K562 (cell line): ENCODE measurements at regions not wholly inside any gene's neighbourhood (a gene's known extent, or its start where the extent isn't known, plus 50 kb on each side); places are given as distances from the start of the nearest gene placed in this dataset.

Experiments
- ATAC-seq: fragments of 200-7000 bp; cut with Tn5 transposase; 3 replicates; pipeline ENCODE4 v1.9.1; 2020; ENCODE audit warnings: moderate library complexity
- BruUV-seq: library from RNA; stranded (reverse); fragments of 400-500 nt; replicated peaks from 2 replicates; lab custom pipeline; 2021; lab: Mats Ljungman, UMichigan
- CTCF ChIA-PET: fragments of 300-600 bp; formaldehyde crosslinking; extraction: SDS; loops from one replicate; lab custom pipeline; 2021; ENCODE audit warnings: low intra/inter-chr PET ratio; lab: Yijun Ruan, JAX
- POLR2A ChIA-PET: fragments of 300-600, 350-650 bp; sonication (Branson Sonifier 250); formaldehyde crosslinking; extraction: SDS; loops from one replicate; lab custom pipeline; 2021; ENCODE audit warnings: antibody characterized with exemption, inconsistent platforms; lab: Yijun Ruan, JAX
- DNase-seq, 4 experiments: peaks; one replicate each; pipeline versions ENCODE4 v3.0.0 to v3.0.0-alpha.2; 2011 to 2018; ENCODE audit warnings: low spot score in 3 of 4, mixed read lengths in 3 of 4; ENCODE audit errors: extremely low read depth in 1 of 4
- FAIRE-seq: peaks from 2 replicates; lab custom pipeline; 2011; peaks lifted over from hg19 to GRCh38; lab: Jason Lieb, UNC
- H2AFZ ChIP-seq: 2 replicates; pipeline ENCODE4 v1.6.0; 2011; ENCODE audit warnings: low read depth, low read length, control low read depth, inconsistent platforms
- H3K27ac ChIP-seq: fragments of 200-600 bp; 3 replicates; pipeline ENCODE4 v1.8.0; 2011; ENCODE audit warnings: low read depth, mild to moderate bottlenecking, control low read depth, inconsistent platforms, low read length, moderate library complexity, mixed read lengths; ENCODE audit errors: extremely low read depth
- H3K27me3 ChIP-seq, 2 experiments: fragments of 300-600 bp in 1 of 2; 2 replicates in 1 of 2; 3 replicates in 1 of 2; pipeline versions ENCODE4 v1.6.0 to v1.8.0; 2011; ENCODE audit warnings: inconsistent platforms in 2 of 2, low read length in 2 of 2, mild to moderate bottlenecking in 1 of 2, mixed read lengths in 1 of 2, moderate library complexity in 1 of 2; ENCODE audit not compliant: control insufficient read depth in 2 of 2, insufficient read depth in 2 of 2
- H3K36me3 ChIP-seq: fragments of 300-600 bp; 3 replicates; pipeline ENCODE4 v1.8.0; 2011; ENCODE audit warnings: mild to moderate bottlenecking, low read length, inconsistent platforms; ENCODE audit not compliant: control insufficient read depth, insufficient read depth
- H3K4me1 ChIP-seq, 2 experiments: fragments of 200-600 bp in 1 of 2; replicated peaks in 1 of 2; 2 replicates in 1 of 2; 3 replicates in 1 of 2; pipeline versions ENCODE4 v1.5.1 to v1.8.0; 2011; ENCODE audit warnings: inconsistent platforms in 2 of 2, low read length in 2 of 2, mild to moderate bottlenecking in 1 of 2, mixed read lengths in 1 of 2, moderate library complexity in 1 of 2; ENCODE audit not compliant: control insufficient read depth in 2 of 2, insufficient read depth in 2 of 2
- H3K4me2 ChIP-seq: 2 replicates; pipeline ENCODE4 v1.6.1; 2011; ENCODE audit warnings: low read length, control low read depth, inconsistent platforms, mixed read lengths; ENCODE audit not compliant: insufficient read depth
- H3K4me3 ChIP-seq: fragments of 200-600 bp; sonication (generic), shearing (Covaris generic); 2 replicates; pipeline ENCODE4 v1.5.1; 2016; ENCODE audit warnings: control low read depth, inconsistent platforms
- H3K79me2 ChIP-seq: fragments of 200-600 bp; 3 replicates; pipeline ENCODE4 v1.8.0; 2011; ENCODE audit warnings: low read length, inconsistent platforms; ENCODE audit not compliant: control insufficient read depth, insufficient read depth
- H3K9ac ChIP-seq, 2 experiments: 2 replicates each; pipeline versions ENCODE4 v1.6.0 to v1.6.1; 2011; ENCODE audit warnings: low read depth in 2 of 2, low read length in 2 of 2, control low read depth in 1 of 2, inconsistent platforms in 1 of 2, mild to moderate bottlenecking in 1 of 2, mixed read lengths in 1 of 2; ENCODE audit not compliant: insufficient read depth in 1 of 2
- H3K9me1 ChIP-seq: one replicate; pipeline ENCODE4 v1.6.0; 2011; ENCODE audit warnings: inconsistent platforms, mild to moderate bottlenecking, low read length, moderate library complexity; ENCODE audit not compliant: control insufficient read depth, insufficient read depth
- H3K9me3 ChIP-seq: replicated peaks from 2 replicates; pipeline ENCODE4 v1.5.1; 2011; ENCODE audit warnings: low read depth, low read length, inconsistent platforms; ENCODE audit not compliant: control insufficient read depth, insufficient read depth
- H4K20me1 ChIP-seq: replicated peaks from 2 replicates; pipeline ENCODE4 v1.6.1; 2011; ENCODE audit warnings: low read length, inconsistent platforms, mixed read lengths; ENCODE audit not compliant: control insufficient read depth, insufficient read depth
- ARID4B ChIP-seq: sonication (generic); formaldehyde crosslinking; IDR thresholded peaks from 2 replicates; pipeline ENCODE4 v1.8.0; 2022; ENCODE audit warnings: mild to moderate bottlenecking, missing genetic modification reagents
- C11orf30 ChIP-seq: fragments of 450-650 bp; IDR thresholded peaks from 2 replicates; pipeline ENCODE4 v1.6.1; 2016; ENCODE audit warnings: low read depth, mild to moderate bottlenecking
- CHCHD3 ChIP-seq: fragments of 250-450 bp; sonication (Bioruptor Pico); IDR thresholded peaks from 2 replicates; pipeline ENCODE4 v2.1.2; 2022; ENCODE audit warnings: mild to moderate bottlenecking
- DPF2 ChIP-seq: fragments of 450-650 bp; IDR thresholded peaks from 2 replicates; pipeline ENCODE4 v1.6.1; 2016
- E2F1 ChIP-seq: sonication (generic); formaldehyde crosslinking; IDR thresholded peaks from 2 replicates; pipeline ENCODE4 v1.8.1; 2023; ENCODE audit warnings: mild to moderate bottlenecking, missing genetic modification reagents, moderate library complexity
- EZH2 ChIP-seq: IDR thresholded peaks from 2 replicates; pipeline ENCODE4 v1.6.1; 2012; ENCODE audit warnings: low read depth, mild to moderate bottlenecking, inconsistent platforms, low read length, borderline replicate concordance
- IRF2 ChIP-seq: sonication (generic); formaldehyde crosslinking; IDR thresholded peaks from 2 replicates; pipeline ENCODE4 v1.8.1; 2022; ENCODE audit warnings: mild to moderate bottlenecking, missing genetic modification reagents
- MLX ChIP-seq, 2 experiments: fragments of 450-650 bp in 1 of 2; sonication (generic) in 1 of 2; formaldehyde crosslinking; conservative IDR thresholded peaks; 2 replicates each; pipeline versions ENCODE4 v1.4.0 to v1.8.1; 2020 to 2022; ENCODE audit warnings: mild to moderate bottlenecking in 1 of 2, missing genetic modification reagents in 1 of 2
- NR2C1 ChIP-seq, 2 experiments: fragments of 450-650 bp; IDR thresholded peaks; 2 replicates each; pipeline ENCODE4 v1.6.1; 2017; ENCODE audit warnings: mild to moderate bottlenecking in 2 of 2, antibody characterized with exemption in 1 of 2, inconsistent platforms in 1 of 2, missing compliant biosample characterization in 1 of 2, missing genetic modification characterization in 1 of 2
- SRSF3 ChIP-seq: fragments of 200-400 bp; formaldehyde crosslinking; IDR thresholded peaks from 2 replicates; pipeline ENCODE4 v1.6.1; 2016; ENCODE audit warnings: mild to moderate bottlenecking, low read length, moderate library complexity; ENCODE audit not compliant: insufficient read depth
- ZNF316 ChIP-seq: fragments of 450-650 bp; IDR thresholded peaks from 2 replicates; pipeline ENCODE4 v1.6.1; 2016
- WGBS: fragments of 100-300 bp; shearing (Covaris generic); methylation state at CpG from one replicate; pipeline ENCODE4 v1.1.6; 2016; ENCODE audit warnings: low coverage, mixed read lengths; ENCODE audit not compliant: insufficient coverage; ENCODE audit errors: missing lambda C conversion rate; 5-methylcytosine and 5-hydroxymethylcytosine counted together
- in situ Hi-C: fragments of 300-500 bp; cut with MboI; formaldehyde crosslinking; loops from 4 replicates; pipeline ENCODE4 v1.15.0; 2018; ENCODE audit warnings: inconsistent platforms, mixed read lengths
- intact Hi-C: fragments of 100-400 bp; cut with micrococcal nuclease; formaldehyde crosslinking; loops from 2 replicates; pipeline ENCODE4 v1.14.2; 2022

- no peaks in the 10 kb centered on the region for H3K79me2 ChIP-seq
- BruUV-seq = no TSS peak
- no peaks in the 10 kb centered on the region for H3K4me1 ChIP-seq
- H4K20me1 ChIP-seq = no peaks in the 10 kb centered on the region
- no peak for DNase-seq
- in situ Hi-C loops = no loop called here
- H3K9me1 ChIP-seq = no peaks in the 10 kb centered on the region
- 0% methylated on average over 1 of the region's 1 CpG for WGBS
- no peak for ATAC-seq
- H3K9ac ChIP-seq = no peak overlapping the region
- no peak for FAIRE-seq
- intact Hi-C loops = no loop called here
- H2AFZ ChIP-seq = no peak overlapping the region
- ChIA-PET POLR2A (interaction anchor here (0.6 kb wide), 1 partner anchor 1022 kb away, joined by 3 read pairs; no protein-coding TSS in a partner anchor), CTCF (no interaction called here)
- H3K4me3 ChIP-seq = no peak overlapping the region
- H3K4me2 ChIP-seq = no peak overlapping the region
- H3K27ac ChIP-seq = no peak overlapping the region
- peaks cover 5 to 8% of the 10 kb centered on the region in 2 experiments; a peak in 4 of 5 replicates for H3K27me3 ChIP-seq
- H3K9me3 ChIP-seq = no peaks in the 10 kb centered on the region; the same call in 1 of the 2 replicates
- H3K36me3 ChIP-seq = no peaks in the 10 kb centered on the region
- TF ChIP-seq SRSF3 = no peak
- TF ChIP-seq DPF2 = no peak
- TF ChIP-seq NR2C1 (IDR thresholded peaks at IDR 0.05) = no peak
- no peak for TF ChIP-seq NR2C1 (tag; IDR thresholded peaks at IDR 0.05)
- no peak for TF ChIP-seq IRF2 (CRISPR knock-in tag)
- TF ChIP-seq ZNF316 = peak; percentile 50
- TF ChIP-seq CHCHD3 (CRISPR knock-in tag) = no peak
- no peak for TF ChIP-seq EZH2
- no peak for TF ChIP-seq E2F1 (CRISPR knock-in tag)
- TF ChIP-seq MLX (CRISPR knock-in tag; conservative IDR thresholded peaks at IDR 0.05) = no peak
- no peak for TF ChIP-seq ARID4B
- peak; percentile 18; the same call in 1 of the 2 replicates for TF ChIP-seq C11orf30
Observed at GRCh38 chr2:121165038-121165542, 119.9 kb downstream of the TFCP2L1 start.
